ENCODE measurements at regions not wholly inside any gene's neighbourhood (a gene's known extent, or its start where the extent isn't known, plus 50 kb on each side); places are given as distances from the start of the nearest gene placed in this dataset.
"Not testable (repeated sequence)": the region's sequence is repeated elsewhere in the genome, so short reads cannot be mapped to it uniquely, and the experiment has no call there.

DNA sequence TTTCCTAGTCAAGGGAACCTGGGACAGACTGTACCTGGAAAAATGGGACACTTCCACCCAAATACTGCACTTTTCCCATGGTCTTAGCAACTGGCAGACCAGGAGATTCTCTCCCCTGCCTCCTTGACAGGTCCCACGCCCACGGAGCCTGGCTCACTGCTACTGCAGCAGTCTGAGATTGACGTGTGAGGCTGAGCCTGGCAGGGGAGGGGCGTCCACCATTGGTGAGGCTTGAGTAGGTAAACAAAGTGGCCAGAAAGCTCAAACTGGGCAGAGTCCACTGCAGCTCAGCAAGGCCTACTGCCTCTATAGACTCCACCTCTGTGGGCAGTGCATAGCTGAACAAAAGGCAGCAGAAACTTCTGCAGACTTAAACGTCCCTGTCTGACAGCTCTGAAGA is 301.4 kb downstream of the SLITRK2 start:
- H4K8ac ChIP-seq (ENCODE audit: low read depth in 2 of 2, low read length in 2 of 2); H2AFZ ChIP-seq (replicated peaks; ENCODE audit: low read length, poor library complexity); H2AK9ac ChIP-seq (replicated peaks; ENCODE audit: low read depth, low read length, poor library complexity); POLR2A ChIA-PET (ENCODE audit: unreplicated experiment); H2BK20ac ChIP-seq (ENCODE audit: low read depth, low read length); H3K27me3 ChIP-seq (ENCODE audit: control insufficient read depth, insufficient read depth, low read length); H3K4me3 ChIP-seq (ENCODE audit: insufficient read depth, low read depth, low read length); H3K9me1 ChIP-seq (ENCODE audit: insufficient read depth, low read length); H2BK120ac ChIP-seq (ENCODE audit: low read depth, low read length); H3K4ac ChIP-seq (ENCODE audit: low read depth, low read length); H3K4me1 ChIP-seq (ENCODE audit: control insufficient read depth, insufficient read depth, low read length); H4K5ac ChIP-seq (ENCODE audit: low read depth, low read length); CTCF ChIA-PET; H3K9me3 ChIP-seq (ENCODE audit: control insufficient read depth, insufficient read depth, low read length); BruUV-seq (replicated peaks); intact Hi-C loops (cut with micrococcal nuclease); DNase-seq; H2BK15ac ChIP-seq (ENCODE audit: low read depth, low read length); H4K91ac ChIP-seq (ENCODE audit: insufficient read depth, low read depth, low read length); H4K20me1 ChIP-seq (ENCODE audit: insufficient read depth, low read length); H3K18ac ChIP-seq (ENCODE audit: low read depth, low read length); H3K36me3 ChIP-seq (ENCODE audit: control insufficient read depth, insufficient read depth, low read length); H3K79me1 ChIP-seq (ENCODE audit: low read depth in 1 of 2, low read length in 2 of 2); H3K56ac ChIP-seq (ENCODE audit: extremely low read depth, insufficient read depth, low read length); in situ Hi-C loops (cut with MboI; ENCODE audit: low sequenced_read_pairs); dilution Hi-C loops (cut with HindIII; ENCODE audit: low sequenced_read_pairs, unreplicated experiment); H2AK5ac ChIP-seq (ENCODE audit: low read depth, low read length); ATAC-seq (ENCODE audit: low read depth); H3K14ac ChIP-seq (replicated peaks; ENCODE audit: low read depth, low read length); H3K4me2 ChIP-seq (ENCODE audit: low read depth, low read length); H2BK5ac ChIP-seq (ENCODE audit: low read depth, low read length, poor library complexity, severe bottlenecking); H3K9ac ChIP-seq (ENCODE audit: low read depth, low read length); H3K27ac ChIP-seq (ENCODE audit: insufficient read depth, low read length); H3K23ac ChIP-seq (ENCODE audit: low read depth, low read length): not testable (repeated sequence)
- no CpG with 5 or more reads among the region's 5 CpGs for WGBS, 2 experiments (ENCODE audit: extremely low coverage in 2 of 2, insufficient read length in 1 of 2)
